Left kidney (tissue), 1 donor: ENCODE measurements at regions not wholly inside any gene's neighbourhood (a gene's known extent, or its start where the extent isn't known, plus 50 kb on each side); places are given as distances from the start of the nearest gene placed in this dataset.

Experiments used
- DNase-seq: peaks from one replicate; pipeline ENCODE4 v3.0.0-alpha.2; 2013

GRCh38 chr1:56313560-56313959 lies 265.8 kb downstream of the PLPP3 start:
- DNase-seq, result no peak

DNA sequence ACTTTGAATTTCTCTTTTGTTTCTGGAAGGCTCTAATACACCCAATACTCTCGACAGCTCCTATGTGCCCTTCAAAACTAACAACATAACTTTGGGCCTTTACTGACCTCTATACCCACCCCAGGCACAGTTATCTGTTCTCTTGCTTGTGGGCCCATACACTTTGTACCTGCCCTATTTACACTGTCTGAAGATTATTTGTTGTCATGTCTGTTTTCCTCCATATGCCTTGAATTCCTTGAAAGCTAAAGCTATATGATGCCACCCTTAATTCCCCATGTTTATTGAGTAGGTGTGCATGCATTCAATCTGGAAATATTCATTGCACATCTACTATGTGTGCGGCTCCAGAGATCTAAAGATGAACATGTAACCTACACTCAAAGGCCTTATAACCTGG lies 267.6 kb downstream of the PLPP3 start:
- no peak for DNase-seq

- no peak for DNase-seq
Observed at GRCh38 chr1:56310945-56311344, 268.4 kb downstream of the PLPP3 start.

DNA sequence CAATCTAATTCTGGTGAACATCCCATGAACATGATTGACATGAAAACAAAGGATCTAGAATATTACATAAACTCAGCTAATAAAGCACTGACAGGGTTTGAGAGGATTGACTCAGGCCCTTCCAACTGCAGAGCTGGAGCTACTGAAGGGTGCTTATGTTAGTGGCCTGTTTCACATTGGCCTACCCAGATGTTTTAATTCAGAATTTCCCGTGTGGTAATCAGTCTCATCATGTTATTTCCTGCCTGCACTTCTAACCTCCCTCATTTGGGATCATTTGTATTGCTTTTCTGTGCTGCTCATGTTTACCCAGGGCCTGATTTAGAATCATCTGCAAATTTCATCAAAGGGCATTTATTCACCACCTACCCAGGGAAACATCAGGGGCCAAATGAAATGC lies 270.3 kb downstream of the PLPP3 start:
- DNase-seq, result no peak

DNA sequence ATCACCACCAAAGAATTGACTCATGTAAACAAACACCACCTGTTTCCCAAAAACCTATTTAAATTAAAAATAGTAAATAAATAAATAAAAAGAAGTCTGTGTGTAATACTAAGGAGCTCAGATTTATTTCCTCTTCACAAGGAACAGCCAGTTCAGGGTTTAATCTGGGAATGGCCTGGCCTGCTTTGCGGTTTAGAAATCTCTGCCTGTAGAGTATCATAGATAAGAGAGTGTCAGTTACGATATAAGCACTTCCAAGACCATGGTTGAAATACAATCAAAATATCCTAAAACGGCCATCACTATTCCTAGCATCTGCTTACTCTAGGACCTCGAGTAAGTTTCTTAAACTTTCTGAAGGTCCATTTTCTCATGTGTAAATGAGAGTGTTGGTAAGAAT lies 274.4 kb downstream of the PLPP3 start:
- DNase-seq, result no peak

GRCh38 chr1:56303805-56304204 lies 275.6 kb downstream of the PLPP3 start:
- DNase-seq, result no peak

DNA sequence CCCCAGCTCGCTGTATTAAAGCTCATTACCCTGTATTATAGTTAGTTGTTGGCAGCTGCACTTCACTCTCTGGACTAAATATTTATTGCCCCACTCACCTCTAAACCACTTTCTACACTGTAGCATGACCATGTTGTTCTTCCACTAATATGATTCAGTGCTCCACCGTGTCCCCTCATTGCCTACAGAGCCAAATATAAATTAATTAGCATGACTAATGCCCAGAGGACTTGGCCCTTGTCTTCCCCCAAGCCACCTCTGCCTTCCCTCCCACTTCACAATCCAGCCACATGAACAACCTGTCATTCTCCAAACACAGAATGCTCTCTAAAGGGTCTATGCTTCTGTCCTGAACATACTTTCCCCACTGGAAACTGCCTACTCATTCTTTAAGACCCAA lies 276.5 kb downstream of the PLPP3 start:
- no peak for DNase-seq

- DNase-seq, result no peak
Observed at GRCh38 chr1:56301791-56302190, 277.6 kb downstream of the PLPP3 start.

DNA sequence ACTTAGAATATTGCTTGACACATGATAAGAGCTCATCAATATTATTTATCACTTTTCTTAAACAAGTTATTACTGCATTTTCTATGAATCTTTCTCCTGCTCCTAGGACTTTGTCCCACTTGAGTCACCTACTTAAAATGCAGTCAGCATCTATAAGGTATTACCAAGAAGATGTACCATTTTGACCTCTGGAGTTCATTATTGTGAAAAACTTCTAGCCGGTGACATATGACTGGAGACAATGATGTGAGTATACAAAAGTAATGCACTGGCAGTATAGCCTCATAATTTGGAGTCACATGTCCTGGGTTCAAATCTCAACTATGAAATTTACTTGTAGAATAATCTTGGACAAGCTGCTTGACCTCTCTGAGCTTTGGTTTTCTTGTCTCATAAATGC lies 278.5 kb downstream of the PLPP3 start:
- DNase-seq, result no peak

DNA sequence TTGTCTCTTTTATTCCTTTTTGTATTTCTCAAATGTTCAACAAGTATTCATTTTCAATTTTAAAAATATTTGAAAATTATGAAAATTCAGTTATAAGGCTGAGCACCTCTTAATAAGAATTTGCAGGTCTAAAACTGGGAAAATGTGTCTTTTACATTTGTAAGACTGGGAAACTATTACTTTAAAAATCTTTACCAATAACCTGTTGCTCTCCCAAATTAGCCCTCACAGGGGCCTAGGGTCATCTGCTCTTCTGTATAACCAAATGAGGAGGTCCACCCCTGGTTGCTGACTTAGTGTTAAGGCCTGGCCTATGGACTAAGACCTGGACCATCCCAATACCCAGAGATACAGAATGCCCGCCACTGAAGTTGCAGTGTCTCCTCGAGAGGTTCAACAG lies 280.5 kb downstream of the PLPP3 start:
- DNase-seq, result no peak

DNA sequence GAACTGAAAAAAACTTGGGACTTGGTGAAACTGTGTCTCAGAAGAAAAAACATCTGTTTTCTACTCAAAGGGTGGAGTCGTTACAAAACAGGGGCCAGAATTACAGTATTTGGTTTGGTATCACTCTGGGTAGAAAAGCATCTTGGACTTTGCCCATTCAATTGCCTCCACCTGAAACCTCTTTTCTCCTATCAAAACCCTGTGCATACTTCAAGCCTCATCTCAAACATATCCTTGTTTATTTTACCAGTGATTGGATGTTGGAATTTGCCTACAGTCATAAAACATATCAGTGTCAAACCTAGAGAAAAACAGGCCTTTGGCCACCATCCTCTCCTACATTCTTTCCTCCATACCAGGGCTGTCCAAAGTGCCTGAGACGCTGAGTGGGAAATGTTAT lies 281.5 kb downstream of the PLPP3 start:
- no peak for DNase-seq

DNA sequence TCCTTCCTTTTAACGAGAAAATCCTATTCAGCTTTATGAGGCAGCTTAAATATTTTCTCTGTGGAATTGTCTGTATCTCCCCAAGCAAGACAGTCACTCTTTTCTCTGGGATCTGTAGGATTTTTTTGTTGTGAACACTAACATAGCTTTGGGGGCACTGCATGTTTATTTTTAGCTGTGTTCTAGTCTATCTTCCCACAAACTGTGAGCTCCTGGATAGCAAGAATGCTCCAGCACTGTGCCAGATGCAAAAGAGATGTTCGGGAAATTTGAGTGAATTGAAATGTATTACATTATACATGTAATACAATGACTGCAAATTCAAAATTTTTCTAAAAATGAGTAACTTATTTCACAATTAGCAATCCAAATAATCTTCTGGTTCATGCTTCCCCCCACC lies 282.2 kb downstream of the PLPP3 start:
- no peak for DNase-seq

GRCh38 chr1:56295949-56296929 lies 283.1 kb downstream of the PLPP3 start:
- DNase-seq, result no peak

- DNase-seq, result no peak
Observed at GRCh38 chr1:56291374-56291919, 287.9 kb downstream of the PLPP3 start.

GRCh38 chr1:56289260-56289659 lies 290.1 kb downstream of the PLPP3 start:
- DNase-seq, result no peak

DNA sequence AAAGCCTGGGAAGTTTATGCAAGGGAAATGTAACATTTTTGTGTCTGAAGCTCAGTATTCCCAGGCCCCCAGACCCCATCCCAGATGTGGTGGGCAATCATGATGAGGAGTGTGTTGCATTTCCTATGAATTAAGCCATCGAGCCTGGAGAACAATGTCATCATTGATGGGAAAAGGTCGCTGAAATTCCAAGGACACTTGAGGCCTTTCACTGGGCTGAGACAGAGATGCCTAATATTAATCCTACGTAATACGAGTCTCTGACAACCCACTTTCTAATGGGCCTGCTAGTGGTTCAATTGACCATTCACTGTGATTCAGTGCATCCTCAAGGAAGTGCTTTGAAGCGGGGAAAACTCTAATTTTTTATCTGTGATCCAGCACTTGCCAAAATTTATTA lies 291.6 kb downstream of the PLPP3 start:
- DNase-seq, result no peak

GRCh38 chr1:56286956-56287355 lies 292.4 kb downstream of the PLPP3 start:
- no peak for DNase-seq

DNA sequence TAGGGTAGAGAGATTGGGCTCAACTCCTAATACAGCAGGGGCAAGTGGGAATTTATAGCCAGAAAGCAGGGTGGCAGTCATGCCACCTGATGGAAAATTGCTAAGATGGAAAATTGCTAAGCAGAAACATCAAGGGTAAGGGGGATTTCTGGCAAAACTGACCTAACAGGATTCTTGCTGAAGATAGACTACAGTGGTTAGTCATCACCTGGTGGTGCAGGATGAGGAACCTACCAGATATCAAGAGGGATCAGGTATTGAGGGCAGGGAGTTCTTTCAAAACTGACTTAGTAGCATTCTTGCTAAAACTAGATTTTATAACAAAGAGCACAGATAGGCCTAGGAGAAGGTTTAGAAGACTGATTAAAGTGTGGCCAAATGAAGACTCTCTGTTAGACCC lies 292.9 kb downstream of the PLPP3 start:
- DNase-seq, result no peak

DNA sequence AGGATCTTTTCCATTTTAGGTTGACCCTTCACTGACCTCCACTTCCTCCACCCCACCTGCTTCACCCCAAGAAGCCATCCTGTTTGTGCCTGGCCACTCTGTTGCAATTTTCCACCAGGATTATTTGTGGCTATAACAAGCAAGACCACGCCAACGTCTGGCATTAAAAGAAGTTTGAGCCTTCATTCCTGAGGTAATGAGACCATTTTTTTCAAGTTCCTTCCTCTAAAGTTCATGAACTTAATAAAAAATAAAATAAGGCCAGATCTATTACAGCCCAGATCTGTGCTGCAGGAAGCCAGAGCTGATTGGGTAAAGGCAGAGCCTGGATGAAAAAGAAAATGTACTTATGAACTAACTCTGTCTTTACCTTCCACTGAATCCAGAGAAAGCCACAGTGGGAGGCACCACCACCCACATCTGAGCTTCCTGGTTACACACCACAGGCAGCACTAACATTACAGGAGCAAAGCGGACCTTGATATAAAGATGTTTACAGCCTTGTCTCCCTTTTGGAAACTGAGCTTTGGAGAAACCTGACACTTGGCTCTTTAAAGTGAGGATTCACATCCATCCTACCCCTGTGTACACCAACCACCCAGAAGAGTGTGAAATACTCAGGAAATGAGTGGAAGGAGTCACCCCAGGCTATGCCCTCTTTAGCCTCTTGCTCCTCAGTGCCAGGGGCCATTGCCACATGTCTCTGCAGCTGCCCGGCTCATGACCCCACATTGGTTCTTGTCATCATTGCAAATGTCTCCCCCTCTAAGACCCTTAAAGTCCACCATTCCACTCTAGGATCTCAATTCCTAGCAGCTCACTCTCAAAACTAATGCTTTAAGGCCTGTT lies 293.6 kb downstream of the PLPP3 start:
- DNase-seq, result no peak

GRCh38 chr1:56284928-56285327 lies 294.4 kb downstream of the PLPP3 start:
- DNase-seq, result no peak

GRCh38 chr1:56278061-56278460 lies 301.3 kb downstream of the PLPP3 start:
- no peak for DNase-seq

- DNase-seq, result no peak
Observed at GRCh38 chr1:56268519-56269140, 310.7 kb downstream of the PLPP3 start.
